G401 (cell line): ENCODE measurements at regions not wholly inside any gene's neighbourhood (a gene's known extent, or its start where the extent isn't known, plus 50 kb on each side); places are given as distances from the start of the nearest gene placed in this dataset.
"Not testable (repeated sequence)": the region's sequence is repeated elsewhere in the genome, so short reads cannot be mapped to it uniquely, and the experiment has no call there.

ENCODE experiments used
- DNase-seq: peaks from one replicate; pipeline ENCODE4 v3.0.0-alpha.2; 2015; ENCODE audit warnings: low spot score
- in situ Hi-C: cut with HindIII; loops from 2 replicates; pipeline ENCODE4 v1.10.0; 2016; ENCODE audit warnings: low sequenced_read_pairs, mixed read lengths

DNA sequence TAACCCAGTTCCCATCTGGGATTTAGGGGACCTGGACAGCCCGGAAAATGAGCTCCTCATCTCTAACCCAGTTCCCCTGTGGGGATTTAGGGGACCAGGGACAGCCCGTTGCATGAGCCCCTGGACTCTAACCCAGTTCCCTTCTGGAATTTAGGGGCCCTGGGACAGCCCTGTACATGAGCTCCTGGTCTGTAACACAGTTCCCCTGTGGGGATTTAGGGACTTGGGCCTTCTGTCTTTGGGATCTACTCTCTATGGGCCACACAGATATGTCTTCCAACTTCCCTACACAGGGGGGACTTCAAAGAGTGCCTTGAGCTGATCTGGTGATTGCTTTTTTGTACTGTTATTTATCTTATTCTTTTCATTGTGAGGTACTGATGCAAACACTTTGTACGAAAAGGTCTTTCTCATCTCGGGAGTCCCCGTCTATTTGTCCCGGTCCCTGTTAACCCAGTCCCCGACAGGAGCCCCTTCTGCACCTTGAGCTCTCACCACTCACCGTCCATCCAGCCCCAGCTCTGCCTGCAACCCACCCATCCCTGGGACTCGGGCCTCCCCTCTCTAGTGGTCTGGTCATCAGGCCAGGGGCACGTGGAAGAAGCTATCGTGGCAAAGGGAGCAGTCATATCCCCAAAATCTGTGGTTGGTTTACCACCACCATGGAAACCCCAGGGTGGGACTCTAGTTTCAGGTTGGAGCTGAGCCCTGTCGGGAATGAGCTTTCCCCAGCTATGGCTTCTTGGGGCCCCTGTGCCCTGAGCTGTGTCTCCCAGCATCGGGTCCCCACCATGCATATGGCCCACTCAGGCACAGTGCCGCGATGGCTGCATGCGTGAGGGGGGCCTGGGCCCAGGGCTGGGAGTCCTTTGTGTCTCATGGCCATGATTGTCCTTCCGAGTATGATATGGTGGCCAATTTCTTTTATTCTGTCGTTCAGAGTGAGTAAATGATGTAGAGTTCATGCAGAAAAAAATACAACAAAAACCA, 270.4 kb upstream of the PLCXD1 start:
- in situ Hi-C loops, result not testable (repeated sequence)

GRCh38 chrX:13821-14443, 267.2 kb upstream of the PLCXD1 start:
- DNase-seq, in situ Hi-C loops: not testable (repeated sequence)

More for the DNA sequence above, 270.4 kb upstream of the PLCXD1 start:
- DNase-seq, result not testable (repeated sequence)

DNA sequence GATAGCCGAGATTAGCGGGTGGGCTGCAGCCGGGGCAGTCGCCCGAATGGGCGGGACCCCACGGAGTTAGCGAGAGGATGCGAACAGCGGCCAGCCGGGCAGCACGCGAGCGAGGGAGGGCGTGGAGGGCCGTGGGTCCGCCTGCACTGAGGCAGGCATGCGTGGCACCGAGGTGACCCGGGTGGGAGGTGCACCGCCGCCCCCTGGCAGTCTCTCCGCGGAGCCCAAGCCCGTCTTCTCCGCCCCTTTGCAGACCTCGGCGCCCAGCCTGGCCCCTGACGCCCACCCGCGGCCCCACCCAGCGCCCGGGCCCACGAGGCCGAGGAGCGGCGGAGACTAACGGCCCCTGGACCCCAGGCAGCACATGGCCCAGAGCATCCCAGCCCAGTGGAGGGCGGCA, 266.7 kb upstream of the PLCXD1 start:
- in situ Hi-C loops, DNase-seq: not testable (repeated sequence)

GRCh38 chrX:18768-19454, 262.3 kb upstream of the PLCXD1 start:
- DNase-seq, in situ Hi-C loops: not testable (repeated sequence)

DNA sequence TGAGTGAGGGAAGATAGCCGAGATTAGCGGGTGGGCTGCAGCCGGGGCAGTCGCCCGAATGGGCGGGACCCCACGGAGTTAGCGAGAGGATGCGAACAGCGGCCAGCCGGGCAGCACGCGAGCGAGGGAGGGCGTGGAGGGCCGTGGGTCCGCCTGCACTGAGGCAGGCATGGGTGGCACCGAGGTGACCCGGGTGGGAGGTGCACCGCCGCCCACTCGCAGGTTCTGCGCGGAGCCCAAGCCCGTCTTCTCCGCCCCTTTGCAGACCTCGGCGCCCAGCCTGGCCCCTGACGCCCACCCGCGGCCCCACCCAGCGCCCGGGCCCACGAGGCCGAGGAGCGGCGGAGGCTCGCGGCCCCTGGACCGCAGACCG, 261.7 kb upstream of the PLCXD1 start:
- DNase-seq, in situ Hi-C loops: not testable (repeated sequence)

GRCh38 chrX:19912-20571, 261.1 kb upstream of the PLCXD1 start:
- in situ Hi-C loops, result no loop called here
- peak; percentile 4 for DNase-seq

DNA sequence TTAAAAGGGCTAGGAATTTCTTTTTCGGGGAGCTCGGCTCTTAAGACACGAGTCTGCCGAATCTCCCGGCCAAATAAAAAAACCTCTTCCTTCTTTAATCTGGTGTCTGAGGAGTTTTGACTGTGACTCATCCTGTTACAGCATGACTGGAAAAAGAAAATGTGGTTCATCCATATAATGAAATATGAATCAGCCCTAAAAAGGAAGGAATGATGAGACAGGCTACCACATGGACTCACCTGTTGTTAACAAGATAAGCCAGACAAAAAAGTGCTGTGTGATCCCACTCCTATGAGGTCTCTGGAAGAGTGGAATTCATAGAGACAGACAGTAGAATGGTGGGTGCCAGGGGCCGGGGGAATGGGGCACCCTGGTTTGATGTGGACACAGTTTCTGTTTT, 257.0 kb upstream of the PLCXD1 start:
- in situ Hi-C loops, DNase-seq: not testable (repeated sequence)
